ENCODE measurements at regions not wholly inside any gene's neighbourhood (a gene's known extent, or its start where the extent isn't known, plus 50 kb on each side); places are given as distances from the start of the nearest gene placed in this dataset.

DNA sequence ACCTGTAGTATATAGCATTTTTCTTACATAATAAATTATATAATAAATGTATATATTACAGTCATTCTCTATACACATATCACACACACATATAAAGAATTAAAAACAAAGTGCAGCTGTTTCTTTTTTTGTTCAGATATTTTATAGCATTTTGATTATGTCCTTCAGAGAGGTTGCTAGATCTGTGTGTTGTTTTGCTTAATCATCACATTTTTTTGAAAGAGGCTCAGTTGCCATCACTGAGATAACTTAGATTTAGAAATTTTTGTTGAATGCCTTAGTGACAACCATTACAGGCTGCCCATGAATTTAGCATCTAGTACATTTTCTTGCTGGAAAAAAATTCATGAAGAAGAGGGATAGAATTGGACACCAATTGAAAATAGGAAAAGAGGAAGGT, 545.2 kb upstream of the PCDH9 start:
- Histone ChIP-seq H2AFZ (replicated peaks) (no peak overlapping the region), H4K20me1 (ENCODE audit: low read depth) (no peaks in the 10 kb centered on the region), H3F3A (ENCODE audit: low read depth) (no peaks in the 10 kb centered on the region), H3K9ac (no peak overlapping the region), H3K27me3 (no peaks in the 10 kb centered on the region), H3K4me2 (no peak overlapping the region), H3K4me3 (no peak overlapping the region), H3K36me3 (no peaks in the 10 kb centered on the region), H3K9me3 (ENCODE audit: low read depth) (no peaks in the 10 kb centered on the region), H3K4me1 (no peaks in the 10 kb centered on the region), H3K27ac (no peak overlapping the region), H3K79me2 (ENCODE audit: low read depth) (no peaks in the 10 kb centered on the region)
- no peak overlapping the region for H3K27ac Mint-ChIP-seq
- H3K36me3 Mint-ChIP-seq = no peaks in the 10 kb centered on the region
- no peaks in the 10 kb centered on the region for H3K27me3 Mint-ChIP-seq (ENCODE audit: insufficient read depth, low read depth)
- DNase-seq (ENCODE audit: low spot score) = no peak
- peaks cover 12% of the 10 kb centered on the region for H3K4me1 Mint-ChIP-seq
- no peak for TF ChIP-seq EZH2 (IDR thresholded peaks at IDR 0.05)
- no peak for TF ChIP-seq EZH2phosphoT487 (IDR thresholded peaks at IDR 0.05)
- TF ChIP-seq, protein P1, sequence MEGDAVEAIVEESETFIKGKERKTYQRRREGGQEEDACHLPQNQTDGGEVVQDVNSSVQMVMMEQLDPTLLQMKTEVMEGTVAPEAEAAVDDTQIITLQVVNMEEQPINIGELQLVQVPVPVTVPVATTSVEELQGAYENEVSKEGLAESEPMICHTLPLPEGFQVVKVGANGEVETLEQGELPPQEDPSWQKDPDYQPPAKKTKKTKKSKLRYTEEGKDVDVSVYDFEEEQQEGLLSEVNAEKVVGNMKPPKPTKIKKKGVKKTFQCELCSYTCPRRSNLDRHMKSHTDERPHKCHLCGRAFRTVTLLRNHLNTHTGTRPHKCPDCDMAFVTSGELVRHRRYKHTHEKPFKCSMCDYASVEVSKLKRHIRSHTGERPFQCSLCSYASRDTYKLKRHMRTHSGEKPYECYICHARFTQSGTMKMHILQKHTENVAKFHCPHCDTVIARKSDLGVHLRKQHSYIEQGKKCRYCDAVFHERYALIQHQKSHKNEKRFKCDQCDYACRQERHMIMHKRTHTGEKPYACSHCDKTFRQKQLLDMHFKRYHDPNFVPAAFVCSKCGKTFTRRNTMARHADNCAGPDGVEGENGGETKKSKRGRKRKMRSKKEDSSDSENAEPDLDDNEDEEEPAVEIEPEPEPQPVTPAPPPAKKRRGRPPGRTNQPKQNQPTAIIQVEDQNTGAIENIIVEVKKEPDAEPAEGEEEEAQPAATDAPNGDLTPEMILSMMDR (IDR thresholded peaks at IDR 0.05) = no peak
- H3K4me3 Mint-ChIP-seq = no peak overlapping the region
- peaks cover 5% of the 10 kb centered on the region for H3K9me3 Mint-ChIP-seq

GRCh38 chr13:67772807-67773453, 542.8 kb upstream of the PCDH9 start:
- H3K9ac ChIP-seq = no peak overlapping the region
- TF ChIP-seq EZH2phosphoT487 (IDR thresholded peaks at IDR 0.05) (no peak), EZH2 (IDR thresholded peaks at IDR 0.05) (no peak)
- TF ChIP-seq, protein P1 (IDR thresholded peaks at IDR 0.05) = no peak
- H3K27me3 ChIP-seq = no peaks in the 10 kb centered on the region
- no peak overlapping the region for H3K4me2 ChIP-seq
- H3K4me3 ChIP-seq = no peak overlapping the region
- no peaks in the 10 kb centered on the region for H3K9me3 ChIP-seq (ENCODE audit: low read depth)
- H2AFZ ChIP-seq (replicated peaks) = no peak overlapping the region
- no peaks in the 10 kb centered on the region for H3K36me3 ChIP-seq
- Mint-ChIP-seq H3K36me3 (no peaks in the 10 kb centered on the region), H3K4me1 (peaks cover 12% of the 10 kb centered on the region), H3K9me3 (peaks cover 5% of the 10 kb centered on the region), H3K27me3 (ENCODE audit: insufficient read depth, low read depth) (no peaks in the 10 kb centered on the region), H3K27ac (no peak overlapping the region), H3K4me3 (no peak overlapping the region)
- DNase-seq (ENCODE audit: low spot score) = no peak
- H3F3A ChIP-seq (ENCODE audit: low read depth) = no peaks in the 10 kb centered on the region
- no peaks in the 10 kb centered on the region for H4K20me1 ChIP-seq (ENCODE audit: low read depth)
- H3K79me2 ChIP-seq (ENCODE audit: low read depth) = no peaks in the 10 kb centered on the region
- H3K4me1 ChIP-seq = no peaks in the 10 kb centered on the region
- no peak overlapping the region for H3K27ac ChIP-seq

DNA sequence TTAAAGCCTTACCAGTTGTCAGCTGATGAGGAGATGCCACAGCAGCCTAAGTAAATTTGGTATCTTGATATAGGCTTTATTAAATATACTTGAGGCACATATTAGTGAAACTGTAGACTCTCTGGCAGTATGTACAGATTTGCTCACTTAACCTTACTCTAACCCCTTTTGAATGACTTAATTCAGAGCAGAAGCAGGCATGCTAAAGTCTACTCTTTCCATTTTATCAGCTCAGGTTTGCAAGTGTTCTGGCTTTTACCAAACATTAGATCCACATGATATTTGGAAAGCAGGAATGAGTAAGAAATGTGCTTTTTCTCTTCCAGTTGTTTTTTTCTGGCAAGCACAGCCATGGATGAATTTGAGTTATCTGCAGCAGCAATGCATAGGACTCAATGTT, 541.0 kb upstream of the PCDH9 start:
- H3K27me3 ChIP-seq = no peaks in the 10 kb centered on the region
- no peak overlapping the region for H2AFZ ChIP-seq (replicated peaks)
- Mint-ChIP-seq H3K4me3 (no peak overlapping the region), H3K9me3 (peaks cover 5% of the 10 kb centered on the region), H3K4me1 (peaks cover 10% of the 10 kb centered on the region), H3K27me3 (ENCODE audit: insufficient read depth, low read depth) (no peaks in the 10 kb centered on the region), H3K36me3 (no peaks in the 10 kb centered on the region), H3K27ac (no peak overlapping the region)
- no peaks in the 10 kb centered on the region for H4K20me1 ChIP-seq (ENCODE audit: low read depth)
- no peaks in the 10 kb centered on the region for H3K4me1 ChIP-seq
- TF ChIP-seq, protein P1 (IDR thresholded peaks at IDR 0.05) = no peak
- TF ChIP-seq EZH2 (IDR thresholded peaks at IDR 0.05) (no peak), EZH2phosphoT487 (IDR thresholded peaks at IDR 0.05) (no peak)
- H3K9me3 ChIP-seq (ENCODE audit: low read depth) = no peaks in the 10 kb centered on the region
- H3K36me3 ChIP-seq = no peaks in the 10 kb centered on the region
- H3K4me2 ChIP-seq = no peak overlapping the region
- H3K4me3 ChIP-seq = no peak overlapping the region
- H3F3A ChIP-seq (ENCODE audit: low read depth) = no peaks in the 10 kb centered on the region
- DNase-seq (ENCODE audit: low spot score) = no peak
- H3K27ac ChIP-seq = no peak overlapping the region
- no peak overlapping the region for H3K9ac ChIP-seq
- H3K79me2 ChIP-seq (ENCODE audit: low read depth) = no peaks in the 10 kb centered on the region

Measured in neural progenitor cell (in vitro differentiated cells).